GM12872 (cell line): ENCODE measurements at regions not wholly inside any gene's neighbourhood (a gene's known extent, or its start where the extent isn't known, plus 50 kb on each side); places are given as distances from the start of the nearest gene placed in this dataset.

Source experiments
- TF ChIP-seq, protein P1 (sequence below): IDR thresholded peaks from 3 replicates; pipeline ENCODE4 v1.5.1; 2011; ENCODE audit warnings: low read depth, mild to moderate bottlenecking, low read length, moderate library complexity; ENCODE audit not compliant: insufficient read depth

DNA sequence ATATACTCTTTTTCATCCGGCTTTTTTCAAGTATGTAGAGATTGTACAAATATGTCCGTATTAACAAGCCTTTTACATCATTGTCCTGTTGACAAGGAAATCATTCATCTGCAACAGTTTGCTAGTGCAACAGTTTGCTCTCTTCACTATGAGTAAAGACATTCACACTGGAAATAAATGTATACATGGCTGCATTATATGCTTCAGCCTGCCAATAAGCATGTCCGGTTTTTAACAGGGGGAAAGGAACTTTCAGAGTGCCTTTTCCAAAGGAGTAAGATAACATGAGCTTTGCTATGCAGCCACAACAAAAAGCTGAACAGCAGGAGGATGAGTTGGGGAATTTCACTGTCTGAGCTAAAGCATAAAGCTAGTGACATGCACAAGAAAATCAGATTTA is 99.4 kb upstream of the ADTRP start:
- TF ChIP-seq, protein P1, sequence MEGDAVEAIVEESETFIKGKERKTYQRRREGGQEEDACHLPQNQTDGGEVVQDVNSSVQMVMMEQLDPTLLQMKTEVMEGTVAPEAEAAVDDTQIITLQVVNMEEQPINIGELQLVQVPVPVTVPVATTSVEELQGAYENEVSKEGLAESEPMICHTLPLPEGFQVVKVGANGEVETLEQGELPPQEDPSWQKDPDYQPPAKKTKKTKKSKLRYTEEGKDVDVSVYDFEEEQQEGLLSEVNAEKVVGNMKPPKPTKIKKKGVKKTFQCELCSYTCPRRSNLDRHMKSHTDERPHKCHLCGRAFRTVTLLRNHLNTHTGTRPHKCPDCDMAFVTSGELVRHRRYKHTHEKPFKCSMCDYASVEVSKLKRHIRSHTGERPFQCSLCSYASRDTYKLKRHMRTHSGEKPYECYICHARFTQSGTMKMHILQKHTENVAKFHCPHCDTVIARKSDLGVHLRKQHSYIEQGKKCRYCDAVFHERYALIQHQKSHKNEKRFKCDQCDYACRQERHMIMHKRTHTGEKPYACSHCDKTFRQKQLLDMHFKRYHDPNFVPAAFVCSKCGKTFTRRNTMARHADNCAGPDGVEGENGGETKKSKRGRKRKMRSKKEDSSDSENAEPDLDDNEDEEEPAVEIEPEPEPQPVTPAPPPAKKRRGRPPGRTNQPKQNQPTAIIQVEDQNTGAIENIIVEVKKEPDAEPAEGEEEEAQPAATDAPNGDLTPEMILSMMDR, result no peak

DNA sequence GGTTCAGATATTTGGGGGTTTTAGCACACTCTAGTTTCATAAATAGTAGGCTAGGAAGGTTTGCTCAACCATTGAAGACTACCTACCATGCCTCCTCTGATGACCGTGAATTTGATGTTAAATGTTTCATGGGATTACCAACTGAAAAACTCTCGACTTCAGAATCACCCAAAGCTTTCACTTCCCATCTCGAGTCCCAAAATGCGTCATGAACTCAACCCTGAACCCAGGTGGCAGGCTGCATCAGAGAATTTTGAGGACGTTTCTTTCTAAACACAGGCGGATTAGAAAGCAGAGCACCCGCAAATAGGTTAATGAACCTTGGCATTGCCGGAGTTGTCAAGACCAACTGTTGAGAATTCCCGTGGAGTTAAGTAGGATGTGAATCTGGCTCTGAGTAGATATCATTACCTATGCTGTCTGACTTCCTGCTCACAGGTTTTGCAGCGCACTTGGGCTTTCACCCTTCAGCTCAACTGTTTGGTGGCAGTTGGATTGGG is 98.4 kb upstream of the ADTRP start:
- TF ChIP-seq, protein P1, result no peak

DNA sequence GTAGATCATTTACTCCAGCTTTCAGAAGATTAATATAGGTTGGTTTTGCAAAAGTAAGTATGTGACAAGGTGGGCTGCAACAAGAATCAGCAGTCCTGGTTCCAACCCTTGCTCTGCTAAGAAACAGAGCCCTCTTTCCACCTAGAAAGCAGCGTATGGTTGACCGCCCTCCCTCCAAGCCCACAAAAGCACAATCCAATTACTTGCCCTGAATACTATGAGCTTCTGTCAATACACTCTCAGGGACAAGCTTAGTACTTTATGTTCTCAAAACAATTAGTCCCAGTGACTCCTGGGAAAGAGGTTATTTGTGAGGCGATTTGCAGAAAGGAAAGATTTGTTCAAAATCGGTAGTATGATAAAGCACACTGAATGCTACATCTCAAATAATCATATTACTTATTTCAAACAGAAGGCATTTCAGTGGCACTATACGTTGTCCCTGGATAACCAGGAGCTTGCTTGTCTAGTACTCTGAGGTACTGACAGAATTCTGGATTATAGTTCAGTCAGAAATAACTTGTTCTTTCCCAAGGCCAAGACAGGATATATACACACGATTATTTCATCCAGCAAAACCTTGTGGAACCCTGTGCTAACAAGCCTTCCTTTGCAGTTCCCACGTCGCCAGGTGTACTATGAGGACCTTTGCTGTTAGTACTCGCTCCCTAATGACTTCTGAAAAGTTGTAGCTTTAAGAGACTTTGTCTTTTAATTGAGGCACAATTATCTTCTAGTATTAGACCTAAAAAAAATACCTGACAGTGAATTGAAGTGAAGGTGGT is 96.9 kb upstream of the ADTRP start:
- TF ChIP-seq, protein P1, result no peak

DNA sequence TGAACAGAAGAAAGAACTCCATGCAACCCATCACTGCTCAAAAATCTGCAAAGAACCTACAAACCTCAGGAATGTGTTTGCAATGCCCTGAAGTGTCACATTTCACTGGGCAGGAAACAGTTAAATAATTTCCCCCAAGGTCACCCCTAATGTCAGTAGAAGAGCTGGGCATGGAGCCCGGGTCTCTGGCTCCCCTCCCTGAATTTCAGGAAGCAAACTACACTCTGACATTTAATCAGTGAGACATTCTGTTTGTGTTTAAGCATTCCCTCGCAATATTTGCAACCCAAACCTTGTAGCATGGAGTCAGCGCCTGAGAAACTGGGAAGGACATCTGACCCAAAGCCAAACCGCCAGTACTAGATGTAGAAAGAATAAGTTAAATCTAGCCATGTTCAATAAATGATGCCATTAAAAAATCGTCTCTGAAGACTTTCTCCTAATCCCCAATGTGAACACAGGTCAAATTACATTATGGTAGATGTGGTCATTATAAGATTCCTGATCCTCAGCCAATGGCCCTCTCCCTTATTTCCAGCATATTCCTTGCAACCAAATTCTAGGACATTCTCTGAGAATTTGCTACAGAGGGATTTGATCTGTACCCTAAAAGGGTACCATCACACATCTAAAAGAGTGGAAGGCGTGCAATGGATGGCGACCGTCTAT is 91.2 kb upstream of the ADTRP start:
- TF ChIP-seq, protein P1, result no peak

DNA sequence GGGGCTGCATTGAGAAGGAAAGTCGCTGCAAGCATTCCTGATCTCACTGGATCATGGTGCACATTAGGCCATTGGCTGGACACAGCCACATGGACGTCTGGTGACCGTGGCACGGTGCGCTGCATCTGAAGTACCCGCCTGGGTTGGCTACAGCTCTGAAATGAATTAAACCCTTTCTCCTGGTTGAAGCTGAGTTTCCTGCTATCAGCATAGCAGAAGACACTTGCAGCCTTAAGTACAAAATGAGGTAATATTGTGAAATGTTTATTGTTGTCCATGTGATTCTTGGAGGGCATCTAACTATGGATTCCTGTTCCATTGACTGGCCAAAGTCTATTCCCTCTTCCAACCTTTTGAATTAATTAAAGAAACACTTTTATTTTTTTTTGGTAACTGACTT is 89.8 kb upstream of the ADTRP start:
- TF ChIP-seq, protein P1, result no peak

DNA sequence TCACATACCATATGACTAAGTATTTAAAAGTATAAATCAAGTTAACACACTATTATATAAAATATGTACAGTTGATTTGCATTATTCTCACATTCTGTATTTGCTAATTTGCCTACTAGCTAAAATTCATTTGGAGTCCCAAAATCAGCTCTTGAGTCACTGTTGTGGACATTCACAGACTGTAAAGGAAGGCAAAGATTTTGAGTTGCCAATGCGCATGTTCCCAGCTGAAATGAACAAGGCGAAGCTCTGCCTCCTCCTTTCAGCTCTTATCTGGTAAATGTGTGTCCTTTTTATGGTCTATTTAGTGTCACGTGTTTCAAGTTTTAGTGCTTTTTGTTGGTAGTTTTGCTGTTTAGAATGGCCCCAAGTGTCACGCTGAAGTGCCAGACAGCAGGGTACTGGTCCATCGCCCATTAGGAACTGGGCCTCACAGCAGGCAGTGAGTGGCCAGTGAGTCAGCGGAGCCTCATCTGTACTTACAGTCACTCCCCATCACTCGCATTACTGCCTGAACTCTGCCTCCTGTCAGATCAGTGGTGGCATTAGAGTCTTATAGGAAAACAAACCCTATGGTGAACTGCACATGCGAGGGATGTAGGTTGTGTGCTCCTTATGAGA is 87.2 kb upstream of the ADTRP start:
- TF ChIP-seq, protein P1, result no peak

DNA sequence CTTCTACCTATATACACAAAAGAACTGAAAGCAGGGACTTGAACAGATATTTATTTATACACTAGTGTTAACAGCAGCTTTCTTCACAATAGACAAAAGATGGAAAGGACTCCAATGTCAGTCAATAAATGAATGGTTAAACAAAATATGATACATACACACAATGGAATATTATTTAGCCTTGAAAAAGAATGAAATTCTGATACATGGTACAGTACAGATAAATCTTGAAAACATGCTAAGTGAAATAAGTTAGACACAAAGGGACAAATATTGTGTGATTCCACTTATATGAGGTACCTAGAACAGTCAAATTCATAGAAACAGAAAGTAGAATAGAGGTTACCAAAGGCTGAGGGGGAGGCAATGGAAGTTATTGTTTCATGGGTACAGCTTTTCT is 79.8 kb upstream of the ADTRP start:
- TF ChIP-seq, protein P1, result no peak
